ENCODE measurements at regions not wholly inside any gene's neighbourhood (a gene's known extent, or its start where the extent isn't known, plus 50 kb on each side); places are given as distances from the start of the nearest gene placed in this dataset.
"Not testable (repeated sequence)": the region's sequence is repeated elsewhere in the genome, so short reads cannot be mapped to it uniquely, and the experiment has no call there.

DNA sequence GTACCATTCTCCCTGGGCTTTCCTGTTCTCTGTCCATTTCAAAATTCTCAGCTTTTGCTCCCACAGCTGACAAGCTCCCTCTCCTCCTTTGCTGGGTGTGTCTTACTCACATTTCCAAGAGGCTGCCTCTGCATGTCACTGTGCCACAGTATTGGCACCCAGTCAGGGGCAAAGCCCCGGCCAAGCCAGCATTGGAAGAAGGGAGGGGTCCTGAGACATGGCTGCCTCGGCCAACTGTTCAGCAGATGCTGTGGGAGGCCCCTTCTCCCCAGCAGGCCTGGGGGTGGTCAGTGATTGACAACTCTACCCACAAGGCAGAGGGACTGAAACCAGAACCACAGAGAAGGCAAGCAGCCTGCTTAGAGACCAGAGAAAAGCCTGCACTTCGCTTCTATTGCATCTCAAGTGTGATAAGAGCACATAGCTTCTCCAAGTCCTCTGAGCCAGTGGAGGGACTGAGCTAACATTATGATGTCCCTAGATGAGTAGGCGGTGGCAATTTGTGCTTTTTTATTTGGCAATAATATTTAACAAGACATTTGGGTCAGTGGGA lies 294.1 kb downstream of the SIPA1L2 start:
- no peak for DNase-seq

DNA sequence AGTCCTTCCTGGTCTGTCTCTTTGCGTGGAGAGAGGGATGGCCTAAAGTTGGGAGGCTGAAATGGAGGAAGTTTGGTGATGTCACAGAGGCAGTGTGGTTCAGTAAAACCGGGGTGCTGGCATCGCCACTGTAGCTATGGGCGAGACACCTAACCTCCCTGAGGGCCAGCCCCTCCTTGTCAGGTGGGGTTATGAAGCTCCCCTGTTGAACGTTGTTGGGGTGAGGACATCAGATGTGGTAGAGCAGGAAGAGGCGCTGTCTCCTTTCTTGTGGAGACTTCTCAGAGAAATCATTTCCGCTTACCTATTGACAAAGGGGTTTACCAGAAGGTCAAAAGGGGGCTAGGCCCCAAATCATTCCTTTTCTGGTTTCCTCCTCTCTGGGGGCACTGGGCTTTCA lies 294.7 kb downstream of the SIPA1L2 start:
- no peak for DNase-seq

DNA sequence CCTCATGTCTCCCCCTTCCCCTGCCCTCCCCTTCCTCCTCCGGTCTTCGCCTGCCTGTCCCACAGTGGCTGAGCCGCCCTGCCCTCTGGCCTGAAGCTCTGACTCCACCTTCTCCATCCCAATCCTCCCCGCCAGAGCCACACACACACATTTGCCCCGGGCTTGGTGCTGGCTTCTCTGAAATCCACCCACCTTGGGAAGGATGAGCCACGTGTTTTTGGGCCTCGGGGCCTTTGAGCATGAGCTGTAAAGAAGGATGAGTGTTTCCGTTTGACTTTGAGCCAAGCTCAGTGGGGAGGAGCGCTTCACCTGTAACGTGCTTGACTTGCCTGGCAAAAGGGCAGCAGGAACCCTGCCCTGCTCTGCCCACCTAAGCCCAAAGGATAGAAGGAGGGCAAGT lies 295.1 kb downstream of the SIPA1L2 start:
- DNase-seq, result no peak

GRCh38 chr1:232334246-232334645 lies 295.7 kb downstream of the SIPA1L2 start:
- no peak for DNase-seq

- DNase-seq, result no peak
Measured at GRCh38 chr1:232333419-232333767, 296.5 kb downstream of the SIPA1L2 start.

GRCh38 chr1:232332710-232333418 lies 297.1 kb downstream of the SIPA1L2 start:
- not testable (repeated sequence) for DNase-seq

- DNase-seq, result no peak
Measured at GRCh38 chr1:232329103-232329813, 300.7 kb downstream of the SIPA1L2 start.

- no peak for DNase-seq
Measured at GRCh38 chr1:232328486-232329102, 301.3 kb downstream of the SIPA1L2 start.

DNA sequence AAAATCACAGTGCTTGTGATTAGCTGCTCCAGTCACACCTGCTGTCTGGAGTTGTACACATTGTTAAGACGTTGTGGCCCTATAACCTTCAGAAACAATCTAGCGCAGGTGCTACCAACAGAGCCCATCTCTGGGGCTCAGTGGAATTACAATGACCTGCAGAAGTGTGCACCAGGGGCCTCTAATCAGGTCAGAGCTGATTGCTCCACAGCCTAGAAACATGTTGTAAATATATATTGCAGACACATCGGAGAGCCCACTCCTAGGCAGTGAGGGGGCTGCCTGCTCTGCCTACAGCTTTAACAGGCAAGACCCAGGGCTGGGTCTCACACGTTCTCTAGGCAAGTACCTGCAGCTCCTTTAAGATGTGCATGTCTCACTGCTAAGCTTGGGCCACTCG lies 302.0 kb downstream of the SIPA1L2 start:
- DNase-seq, result no peak

GRCh38 chr1:232327269-232327668 lies 302.7 kb downstream of the SIPA1L2 start:
- DNase-seq, result no peak

- DNase-seq, result no peak
Measured at GRCh38 chr1:232322162-232322734, 307.7 kb downstream of the SIPA1L2 start.

DNA sequence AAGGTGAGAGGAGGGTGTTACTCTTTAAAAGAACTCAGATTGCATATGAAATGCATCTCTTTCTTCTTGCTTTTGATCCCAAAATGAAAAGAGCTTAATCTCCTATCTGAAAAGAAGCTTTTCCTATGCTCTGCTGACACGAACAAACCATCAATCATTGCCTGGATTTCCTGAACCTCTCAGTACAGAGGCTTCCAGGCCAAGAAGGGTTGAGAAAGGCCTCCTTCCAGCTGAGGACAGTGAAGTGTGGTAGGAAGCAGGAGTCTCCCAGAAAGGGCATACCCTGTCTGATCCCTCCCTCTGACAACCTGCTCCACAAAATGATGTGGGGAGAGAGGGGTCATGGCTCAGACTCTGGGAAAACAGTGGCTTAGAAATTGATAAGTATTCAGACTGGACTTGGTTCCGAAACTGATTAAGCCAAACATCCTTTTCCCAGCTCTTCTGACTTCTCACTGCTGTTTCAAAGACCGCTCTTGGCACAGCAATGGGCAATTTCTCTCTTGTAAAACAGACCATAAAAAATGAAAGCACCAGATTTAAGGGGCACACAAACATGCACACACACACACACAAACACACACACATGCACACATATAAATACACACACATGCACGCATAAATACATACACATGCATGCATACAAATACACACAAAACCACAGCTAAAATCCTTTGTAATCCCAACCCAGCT lies 310.3 kb downstream of the SIPA1L2 start:
- no peak for DNase-seq

GRCh38 chr1:232319072-232319471 lies 310.9 kb downstream of the SIPA1L2 start:
- no peak for DNase-seq

- DNase-seq, result no peak
Measured at GRCh38 chr1:232318143-232318542, 311.8 kb downstream of the SIPA1L2 start.

GRCh38 chr1:232317350-232317749 lies 312.6 kb downstream of the SIPA1L2 start:
- no peak for DNase-seq

GRCh38 chr1:232316864-232317263 lies 313.1 kb downstream of the SIPA1L2 start:
- no peak for DNase-seq

DNA sequence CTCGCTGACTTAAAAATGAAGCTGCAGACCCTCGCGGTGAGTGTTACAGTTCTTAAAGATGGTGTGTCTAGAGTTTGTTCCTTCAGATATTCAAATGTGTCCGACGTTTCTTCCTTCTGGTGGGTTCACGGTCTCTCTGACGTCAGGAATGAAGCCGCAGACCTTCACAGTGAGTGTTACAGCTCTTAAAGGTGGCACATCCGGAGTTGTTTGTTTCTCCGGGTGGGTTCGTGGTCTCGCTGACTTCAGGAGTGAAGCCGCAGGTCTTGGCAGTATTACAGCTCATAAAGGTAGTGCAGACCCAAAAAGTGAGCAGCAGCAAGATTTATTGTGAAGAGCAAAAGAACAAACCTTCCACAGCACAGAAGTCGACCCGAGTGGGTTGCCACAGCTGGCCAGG lies 316.1 kb downstream of the SIPA1L2 start:
- not testable (repeated sequence) for DNase-seq

DNA sequence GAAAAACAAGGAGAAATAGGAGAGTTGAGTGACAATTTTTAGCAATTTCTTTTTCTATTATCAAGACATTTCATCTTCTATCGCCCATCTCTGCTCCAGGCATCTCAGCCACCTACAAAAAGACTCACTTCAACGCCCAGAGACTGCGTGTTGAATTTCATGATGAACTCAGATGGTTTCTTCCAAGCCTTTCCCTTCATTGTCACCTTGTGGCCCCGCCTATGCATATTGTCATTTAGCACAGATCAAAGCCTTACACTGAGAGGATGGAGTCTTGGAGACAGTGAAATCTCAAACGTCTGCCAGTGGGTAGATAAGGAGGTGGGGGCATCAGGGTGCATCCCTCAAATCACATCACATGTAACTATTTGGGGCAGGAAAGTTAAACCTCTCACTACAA lies 319.4 kb downstream of the SIPA1L2 start:
- no peak for DNase-seq

DNA sequence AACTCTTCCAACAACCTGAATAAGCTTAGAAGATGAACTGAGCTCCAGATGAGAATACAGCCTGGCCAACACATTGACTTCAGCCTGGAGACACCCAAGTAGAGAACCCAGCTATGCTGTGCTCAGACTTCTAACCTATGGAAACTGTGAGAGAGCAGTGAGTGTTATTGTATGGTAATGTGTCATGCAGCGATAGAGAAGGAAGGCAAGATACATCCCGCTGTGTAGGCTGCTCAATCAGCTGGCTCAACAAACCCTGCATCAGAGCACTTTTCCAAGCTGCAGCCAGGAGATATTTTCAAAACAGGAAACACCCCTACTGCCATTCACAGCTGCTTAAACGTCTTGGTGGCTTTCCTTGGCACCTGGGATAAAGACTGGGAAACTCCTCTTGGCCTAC lies 321.3 kb downstream of the SIPA1L2 start:
- no peak for DNase-seq

- no peak for DNase-seq
Measured at GRCh38 chr1:232307296-232308017, 322.5 kb downstream of the SIPA1L2 start.

DNA sequence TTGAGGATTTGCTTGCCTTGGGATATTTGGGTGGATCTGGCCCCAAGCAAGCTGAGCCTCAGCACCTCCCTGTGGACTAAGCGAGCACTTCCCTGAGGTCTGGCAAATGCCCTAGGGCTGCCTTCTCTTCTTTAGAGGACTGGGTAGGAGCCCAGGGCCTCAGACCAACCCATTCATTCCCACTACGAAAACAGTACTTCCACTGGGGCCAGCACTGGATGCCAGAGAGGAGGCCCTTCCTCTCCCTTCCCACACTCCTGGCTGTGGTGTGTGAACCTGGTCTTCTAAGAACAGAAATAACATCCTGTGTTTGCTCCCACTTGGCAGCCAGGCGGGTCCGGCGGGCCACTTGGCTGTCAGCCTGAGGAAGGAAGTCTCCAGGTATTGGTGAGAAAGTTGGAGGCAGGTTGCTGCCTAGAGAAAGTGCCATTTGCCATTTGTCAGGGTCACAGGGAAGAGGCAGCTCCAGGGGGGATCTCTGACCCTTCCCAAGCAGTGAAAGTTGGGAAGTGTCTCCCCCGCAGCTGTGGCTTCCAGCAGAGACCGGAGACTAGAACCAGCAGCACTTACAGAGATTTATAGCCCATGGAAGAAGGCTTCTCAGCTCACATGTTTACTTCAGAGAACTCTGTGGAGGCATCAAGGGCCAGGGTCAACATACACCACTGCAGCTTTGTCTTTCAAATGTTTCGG lies 323.5 kb downstream of the SIPA1L2 start:
- no peak for DNase-seq

DNA sequence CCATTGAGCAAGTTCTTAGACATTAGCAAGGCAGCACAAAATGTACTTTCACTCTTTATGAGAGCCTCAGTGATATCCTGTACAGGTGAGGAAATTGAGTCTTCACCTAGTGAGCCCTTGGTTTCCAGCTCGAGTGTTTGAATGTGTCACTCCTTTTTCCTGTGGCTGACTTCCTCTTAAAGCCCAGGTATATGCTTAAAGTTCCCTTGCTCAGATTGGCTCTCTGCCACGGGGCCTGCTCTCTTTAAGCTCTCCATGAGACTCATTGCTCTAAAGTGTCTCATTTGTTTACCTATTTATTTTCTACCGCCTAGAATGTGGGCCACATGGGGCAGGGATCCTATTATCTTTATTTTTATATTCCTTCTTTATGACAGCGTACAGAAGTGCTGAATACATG lies 324.9 kb downstream of the SIPA1L2 start:
- no peak for DNase-seq
